ENCODE measurements at regions not wholly inside any gene's neighbourhood (a gene's known extent, or its start where the extent isn't known, plus 50 kb on each side); places are given as distances from the start of the nearest gene placed in this dataset.
"Not testable (repeated sequence)": the region's sequence is repeated elsewhere in the genome, so short reads cannot be mapped to it uniquely, and the experiment has no call there.

GRCh38 chr21:9030141-9030665, 1491.2 kb upstream of the TPTE start:
- TF ChIP-seq CTCF (IDR thresholded peaks at IDR 0.05); EZH2 (IDR thresholded peaks at IDR 0.05; ENCODE audit: borderline replicate concordance, insufficient read depth, low read depth, low read length, poor library complexity, severe bottlenecking): not testable (repeated sequence)
